ENCODE measurements at regions not wholly inside any gene's neighbourhood (a gene's known extent, or its start where the extent isn't known, plus 50 kb on each side); places are given as distances from the start of the nearest gene placed in this dataset.

- Histone ChIP-seq H3K36me3 (ENCODE audit: control insufficient read depth in 2 of 2, insufficient read depth in 2 of 2, low read length in 1 of 2) (no peaks in the 10 kb centered on the region), H3K27ac (ENCODE audit: low read depth in 1 of 2, low read length in 1 of 2) (no peak overlapping the region), H3K4me3 (ENCODE audit: low read length in 2 of 2) (no peak overlapping the region), H3K9me3 (ENCODE audit: control insufficient read depth in 2 of 2, insufficient read depth in 1 of 2, low read length in 1 of 2) (no peaks in the 10 kb centered on the region), H3K4me1 (ENCODE audit: control insufficient read depth in 2 of 2, insufficient read depth in 2 of 2, low read length in 2 of 2) (no peaks in the 10 kb centered on the region), H3K27me3 (ENCODE audit: control insufficient read depth in 2 of 2, insufficient read depth in 1 of 2, low read length in 1 of 2) (no peaks in the 10 kb centered on the region)
- no peak for DNase-seq (ENCODE audit: low read depth in 6 of 9, low spot score in 9 of 9)
- WGBS = 91% methylated on average over 4 of the region's 4 CpGs
Measured at GRCh38 chr3:102586485-102586884, 151.7 kb downstream of the ZPLD1 start.

GRCh38 chr3:102593812-102594602, 159.2 kb downstream of the ZPLD1 start:
- 97% methylated on average over 2 of the region's 2 CpGs for WGBS

DNA sequence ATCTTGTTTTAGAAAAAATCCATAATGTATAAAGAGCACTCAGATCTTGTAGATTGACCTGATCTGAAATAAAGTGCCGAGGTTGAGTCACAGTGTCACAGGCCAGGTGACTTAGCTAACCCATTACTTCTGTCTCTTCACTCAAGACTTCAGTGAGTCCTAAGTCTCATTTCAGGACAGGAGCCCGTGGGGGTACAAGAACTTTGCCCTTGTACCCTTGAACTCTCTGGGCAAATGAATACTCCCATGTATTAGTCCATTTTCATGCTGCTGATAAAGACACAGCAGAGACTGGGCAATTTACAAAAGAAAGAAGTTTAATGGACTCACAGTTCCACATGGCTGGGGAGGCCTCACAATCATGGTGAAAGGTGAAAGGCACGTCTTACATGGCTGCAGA, 160.2 kb downstream of the ZPLD1 start:
- no peaks in the 10 kb centered on the region for H3K9me3 ChIP-seq (ENCODE audit: control insufficient read depth in 2 of 2, insufficient read depth in 1 of 2, low read length in 1 of 2)
- no peaks in the 10 kb centered on the region for H3K36me3 ChIP-seq (ENCODE audit: control insufficient read depth in 2 of 2, insufficient read depth in 2 of 2, low read length in 1 of 2)
- H3K4me1 ChIP-seq (ENCODE audit: control insufficient read depth in 2 of 2, insufficient read depth in 2 of 2, low read length in 2 of 2) = no peaks in the 10 kb centered on the region
- DNase-seq (ENCODE audit: low read depth in 6 of 9, low spot score in 9 of 9) = no peak
- H3K27ac ChIP-seq (ENCODE audit: low read depth in 1 of 2, low read length in 1 of 2) = no peak overlapping the region
- H3K4me3 ChIP-seq (ENCODE audit: low read length in 2 of 2) = no peak overlapping the region
- 91% methylated on average over 3 of the region's 3 CpGs for WGBS
- H3K27me3 ChIP-seq (ENCODE audit: control insufficient read depth in 2 of 2, insufficient read depth in 1 of 2, low read length in 1 of 2) = no peaks in the 10 kb centered on the region

More at GRCh38 chr3:102593812-102594602, 159.2 kb downstream of the ZPLD1 start:
- no peaks in the 10 kb centered on the region for H3K36me3 ChIP-seq (ENCODE audit: control insufficient read depth in 2 of 2, insufficient read depth in 2 of 2, low read length in 1 of 2)
- H3K9me3 ChIP-seq (ENCODE audit: control insufficient read depth in 2 of 2, insufficient read depth in 1 of 2, low read length in 1 of 2) = no peaks in the 10 kb centered on the region
- no peak overlapping the region for H3K4me3 ChIP-seq (ENCODE audit: low read length in 2 of 2)
- no peak overlapping the region for H3K27ac ChIP-seq (ENCODE audit: low read depth in 1 of 2, low read length in 1 of 2)
- no peaks in the 10 kb centered on the region for H3K27me3 ChIP-seq (ENCODE audit: control insufficient read depth in 2 of 2, insufficient read depth in 1 of 2, low read length in 1 of 2)
- H3K4me1 ChIP-seq (ENCODE audit: control insufficient read depth in 2 of 2, insufficient read depth in 2 of 2, low read length in 2 of 2) = no peaks in the 10 kb centered on the region
- DNase-seq (ENCODE audit: low read depth in 6 of 9, low spot score in 9 of 9) = no peak

GRCh38 chr3:102599819-102600576, 165.2 kb downstream of the ZPLD1 start:
- Histone ChIP-seq H3K27ac (ENCODE audit: low read depth in 1 of 2, low read length in 1 of 2) (no peak overlapping the region), H3K36me3 (ENCODE audit: control insufficient read depth in 2 of 2, insufficient read depth in 2 of 2, low read length in 1 of 2) (no peaks in the 10 kb centered on the region), H3K27me3 (ENCODE audit: control insufficient read depth in 2 of 2, insufficient read depth in 1 of 2, low read length in 1 of 2) (no peaks in the 10 kb centered on the region), H3K4me3 (ENCODE audit: low read length in 2 of 2) (no peak overlapping the region), H3K4me1 (ENCODE audit: control insufficient read depth in 2 of 2, insufficient read depth in 2 of 2, low read length in 2 of 2) (no peaks in the 10 kb centered on the region), H3K9me3 (ENCODE audit: control insufficient read depth in 2 of 2, insufficient read depth in 1 of 2, low read length in 1 of 2) (no peaks in the 10 kb centered on the region)
- WGBS = 96% methylated on average over 7 of the region's 7 CpGs
- DNase-seq (ENCODE audit: low read depth in 6 of 9, low spot score in 9 of 9) = no peak

GRCh38 chr3:102605153-102605552, 170.3 kb downstream of the ZPLD1 start:
- Histone ChIP-seq H3K36me3 (ENCODE audit: control insufficient read depth in 2 of 2, insufficient read depth in 2 of 2, low read length in 1 of 2) (no peaks in the 10 kb centered on the region), H3K4me3 (ENCODE audit: low read length in 2 of 2) (no peak overlapping the region), H3K9me3 (ENCODE audit: control insufficient read depth in 2 of 2, insufficient read depth in 1 of 2, low read length in 1 of 2) (no peaks in the 10 kb centered on the region), H3K27ac (ENCODE audit: low read depth in 1 of 2, low read length in 1 of 2) (no peak overlapping the region), H3K27me3 (ENCODE audit: control insufficient read depth in 2 of 2, insufficient read depth in 1 of 2, low read length in 1 of 2) (no peaks in the 10 kb centered on the region), H3K4me1 (ENCODE audit: control insufficient read depth in 2 of 2, insufficient read depth in 2 of 2, low read length in 2 of 2) (no peaks in the 10 kb centered on the region)
- whole genome bisulfite sequencing = 83% methylated on average over 1 of the region's 1 CpG
- DNase-seq (ENCODE audit: low read depth in 6 of 9, low spot score in 9 of 9) = no peak

DNA sequence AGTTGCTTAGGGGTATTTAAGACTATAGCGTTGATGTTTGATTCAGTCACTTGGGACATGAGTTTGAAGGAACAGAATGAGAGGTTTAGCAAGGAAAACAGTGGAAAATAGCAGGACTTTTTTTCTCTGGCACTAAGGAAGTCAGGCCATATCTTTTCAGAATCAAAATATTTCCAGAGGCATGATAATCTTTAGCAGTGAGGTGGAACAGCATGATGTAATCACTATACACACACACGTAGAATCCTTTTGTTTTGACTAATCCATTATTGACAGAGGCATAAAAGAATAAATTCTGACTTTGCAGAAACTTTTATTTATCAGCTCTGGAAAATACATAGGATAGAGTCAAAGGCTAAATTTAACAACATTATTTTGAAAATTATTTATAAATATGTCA, 174.1 kb downstream of the ZPLD1 start:
- no peak overlapping the region for H3K4me3 ChIP-seq (ENCODE audit: low read length in 2 of 2)
- DNase-seq (ENCODE audit: low read depth in 6 of 9, low spot score in 9 of 9) = no peak
- no peak overlapping the region for H3K27ac ChIP-seq (ENCODE audit: low read depth in 1 of 2, low read length in 1 of 2)
- H3K9me3 ChIP-seq (ENCODE audit: control insufficient read depth in 2 of 2, insufficient read depth in 1 of 2, low read length in 1 of 2) = no peaks in the 10 kb centered on the region
- no peaks in the 10 kb centered on the region for H3K27me3 ChIP-seq (ENCODE audit: control insufficient read depth in 2 of 2, insufficient read depth in 1 of 2, low read length in 1 of 2)
- 82% methylated on average over 2 of the region's 2 CpGs for WGBS
- no peaks in the 10 kb centered on the region for H3K36me3 ChIP-seq (ENCODE audit: control insufficient read depth in 2 of 2, insufficient read depth in 2 of 2, low read length in 1 of 2)
- H3K4me1 ChIP-seq (ENCODE audit: control insufficient read depth in 2 of 2, insufficient read depth in 2 of 2, low read length in 2 of 2) = no peaks in the 10 kb centered on the region

- no peak overlapping the region for H3K27ac ChIP-seq (ENCODE audit: low read depth in 1 of 2, low read length in 1 of 2)
- 95% methylated on average over 2 of the region's 2 CpGs for WGBS
- H3K4me3 ChIP-seq (ENCODE audit: low read length in 2 of 2) = no peak overlapping the region
- no peaks in the 10 kb centered on the region for H3K9me3 ChIP-seq (ENCODE audit: control insufficient read depth in 2 of 2, insufficient read depth in 1 of 2, low read length in 1 of 2)
- no peaks in the 10 kb centered on the region for H3K27me3 ChIP-seq (ENCODE audit: control insufficient read depth in 2 of 2, insufficient read depth in 1 of 2, low read length in 1 of 2)
- DNase-seq (ENCODE audit: low read depth in 6 of 9, low spot score in 9 of 9) = no peak
- H3K4me1 ChIP-seq (ENCODE audit: control insufficient read depth in 2 of 2, insufficient read depth in 2 of 2, low read length in 2 of 2) = no peaks in the 10 kb centered on the region
- no peaks in the 10 kb centered on the region for H3K36me3 ChIP-seq (ENCODE audit: control insufficient read depth in 2 of 2, insufficient read depth in 2 of 2, low read length in 1 of 2)
Measured at GRCh38 chr3:102614021-102614569, 179.3 kb downstream of the ZPLD1 start.

DNA sequence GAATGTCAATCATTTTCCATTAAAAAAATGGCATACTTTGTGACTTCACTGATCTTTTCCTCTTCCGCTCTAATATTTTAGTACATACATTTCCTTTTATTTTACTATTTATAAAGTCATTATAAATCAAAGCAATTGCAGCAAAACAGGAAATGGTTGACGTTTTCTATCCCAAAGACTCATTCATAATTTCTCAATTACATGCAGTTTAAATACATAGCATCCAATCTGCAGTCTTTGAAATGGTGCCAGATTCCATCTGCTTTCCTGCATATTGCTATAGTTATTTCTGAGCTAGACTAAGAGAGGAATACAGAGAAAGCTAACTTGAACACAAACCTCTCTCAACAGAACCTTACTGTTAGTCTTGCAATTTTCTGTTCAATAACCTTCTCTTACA, 179.8 kb downstream of the ZPLD1 start:
- no peaks in the 10 kb centered on the region for H3K9me3 ChIP-seq (ENCODE audit: control insufficient read depth in 2 of 2, insufficient read depth in 1 of 2, low read length in 1 of 2)
- H3K4me3 ChIP-seq (ENCODE audit: low read length in 2 of 2) = no peak overlapping the region
- H3K27me3 ChIP-seq (ENCODE audit: control insufficient read depth in 2 of 2, insufficient read depth in 1 of 2, low read length in 1 of 2) = no peaks in the 10 kb centered on the region
- H3K4me1 ChIP-seq (ENCODE audit: control insufficient read depth in 2 of 2, insufficient read depth in 2 of 2, low read length in 2 of 2) = no peaks in the 10 kb centered on the region
- 48% methylated on average over 2 of the region's 2 CpGs for WGBS
- no peak overlapping the region for H3K27ac ChIP-seq (ENCODE audit: low read depth in 1 of 2, low read length in 1 of 2)
- no peak for DNase-seq (ENCODE audit: low read depth in 6 of 9, low spot score in 9 of 9)
- no peaks in the 10 kb centered on the region for H3K36me3 ChIP-seq (ENCODE audit: control insufficient read depth in 2 of 2, insufficient read depth in 2 of 2, low read length in 1 of 2)

- Histone ChIP-seq H3K4me3 (ENCODE audit: low read length in 2 of 2) (no peak overlapping the region), H3K4me1 (ENCODE audit: control insufficient read depth in 2 of 2, insufficient read depth in 2 of 2, low read length in 2 of 2) (no peaks in the 10 kb centered on the region), H3K27me3 (ENCODE audit: control insufficient read depth in 2 of 2, insufficient read depth in 1 of 2, low read length in 1 of 2) (no peaks in the 10 kb centered on the region), H3K9me3 (ENCODE audit: control insufficient read depth in 2 of 2, insufficient read depth in 1 of 2, low read length in 1 of 2) (no peaks in the 10 kb centered on the region), H3K36me3 (ENCODE audit: control insufficient read depth in 2 of 2, insufficient read depth in 2 of 2, low read length in 1 of 2) (no peaks in the 10 kb centered on the region), H3K27ac (ENCODE audit: low read depth in 1 of 2, low read length in 1 of 2) (no peak overlapping the region)
- WGBS = 89% methylated on average over 4 of the region's 4 CpGs
- no peak for DNase-seq (ENCODE audit: low read depth in 6 of 9, low spot score in 9 of 9)
Measured at GRCh38 chr3:102617381-102617780, 182.6 kb downstream of the ZPLD1 start.
